AG04450 (cell line): ENCODE measurements at regions not wholly inside any gene's neighbourhood (a gene's known extent, or its start where the extent isn't known, plus 50 kb on each side); places are given as distances from the start of the nearest gene placed in this dataset.

Experiments
- CTCF ChIA-PET: fragments of 300-600, 350-600 bp; formaldehyde crosslinking; extraction: SDS; loops from one replicate; lab custom pipeline; 2022; ENCODE audit warnings: antibody characterized with exemption, inconsistent platforms; lab: Charles Lee
- POLR2A ChIA-PET: fragments of 350-600 bp; formaldehyde crosslinking; extraction: SDS; loops from one replicate; lab custom pipeline; 2021; ENCODE audit warnings: antibody characterized with exemption, inconsistent platforms; lab: Yijun Ruan, JAX
- DNase-seq: peaks from one replicate; pipeline ENCODE4 v3.0.0-alpha.2; 2011; ENCODE audit warnings: low read depth, low spot score
- H3K27ac ChIP-seq: one replicate; pipeline ENCODE4 v1.5.1; 2012; ENCODE audit warnings: low read depth, low read length, control low read depth
- H3K27me3 ChIP-seq: one replicate; pipeline ENCODE4 v1.6.0; 2012; ENCODE audit warnings: low read length; ENCODE audit not compliant: control insufficient read depth, insufficient read depth
- H3K4me3 ChIP-seq: 2 replicates; pipeline ENCODE4 v1.5.1; 2011; ENCODE audit warnings: mild to moderate bottlenecking, low read depth, low read length, control low read depth
- H3K9me3 ChIP-seq: 2 replicates; pipeline ENCODE4 v1.5.1; 2012; ENCODE audit warnings: low read length; ENCODE audit not compliant: control insufficient read depth, insufficient read depth
- TF ChIP-seq, protein P1 (sequence below): IDR thresholded peaks from 2 replicates; pipeline ENCODE4 v1.5.1; 2011; ENCODE audit warnings: low read depth, low read length, control low read depth, inconsistent platforms

DNA sequence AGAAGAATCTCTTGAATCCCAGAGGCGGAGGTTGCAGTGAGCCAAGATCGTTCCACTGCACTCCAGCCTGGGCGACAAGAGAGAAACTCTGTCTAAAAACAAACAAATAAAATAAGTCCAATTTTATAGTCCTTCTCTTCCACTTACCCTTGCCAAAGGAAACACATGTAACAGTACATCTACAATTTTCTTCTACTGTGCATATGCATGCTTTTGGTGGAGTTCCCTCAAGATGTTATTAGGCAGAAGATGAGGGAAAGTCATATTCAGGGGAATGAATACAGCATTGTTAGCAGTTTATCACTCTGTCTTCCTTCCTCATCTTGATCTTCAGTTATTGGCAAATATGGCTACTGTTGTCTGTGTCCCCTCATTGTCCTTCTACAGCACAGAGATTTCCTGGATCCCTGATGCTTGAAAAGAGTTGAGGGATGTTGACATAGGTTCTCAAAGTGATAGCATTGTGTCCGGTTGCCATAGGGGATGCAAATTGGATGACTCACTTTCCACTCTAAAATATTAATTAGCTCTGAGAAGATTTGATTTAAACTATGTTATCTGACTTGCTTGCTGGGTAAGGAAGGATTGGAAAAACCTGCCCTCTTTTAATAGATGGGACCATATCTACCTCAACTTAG, 1173.6 kb downstream of the KCNT2 start:
- H3K4me3 ChIP-seq = no peak overlapping the region
- no peaks in the 10 kb centered on the region for H3K27me3 ChIP-seq
- TF ChIP-seq, protein P1, sequence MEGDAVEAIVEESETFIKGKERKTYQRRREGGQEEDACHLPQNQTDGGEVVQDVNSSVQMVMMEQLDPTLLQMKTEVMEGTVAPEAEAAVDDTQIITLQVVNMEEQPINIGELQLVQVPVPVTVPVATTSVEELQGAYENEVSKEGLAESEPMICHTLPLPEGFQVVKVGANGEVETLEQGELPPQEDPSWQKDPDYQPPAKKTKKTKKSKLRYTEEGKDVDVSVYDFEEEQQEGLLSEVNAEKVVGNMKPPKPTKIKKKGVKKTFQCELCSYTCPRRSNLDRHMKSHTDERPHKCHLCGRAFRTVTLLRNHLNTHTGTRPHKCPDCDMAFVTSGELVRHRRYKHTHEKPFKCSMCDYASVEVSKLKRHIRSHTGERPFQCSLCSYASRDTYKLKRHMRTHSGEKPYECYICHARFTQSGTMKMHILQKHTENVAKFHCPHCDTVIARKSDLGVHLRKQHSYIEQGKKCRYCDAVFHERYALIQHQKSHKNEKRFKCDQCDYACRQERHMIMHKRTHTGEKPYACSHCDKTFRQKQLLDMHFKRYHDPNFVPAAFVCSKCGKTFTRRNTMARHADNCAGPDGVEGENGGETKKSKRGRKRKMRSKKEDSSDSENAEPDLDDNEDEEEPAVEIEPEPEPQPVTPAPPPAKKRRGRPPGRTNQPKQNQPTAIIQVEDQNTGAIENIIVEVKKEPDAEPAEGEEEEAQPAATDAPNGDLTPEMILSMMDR = no peak
- CTCF ChIA-PET = no interaction called here
- no peak overlapping the region for H3K27ac ChIP-seq
- POLR2A ChIA-PET = no interaction called here
- H3K9me3 ChIP-seq = no peaks in the 10 kb centered on the region
- no peak for DNase-seq

DNA sequence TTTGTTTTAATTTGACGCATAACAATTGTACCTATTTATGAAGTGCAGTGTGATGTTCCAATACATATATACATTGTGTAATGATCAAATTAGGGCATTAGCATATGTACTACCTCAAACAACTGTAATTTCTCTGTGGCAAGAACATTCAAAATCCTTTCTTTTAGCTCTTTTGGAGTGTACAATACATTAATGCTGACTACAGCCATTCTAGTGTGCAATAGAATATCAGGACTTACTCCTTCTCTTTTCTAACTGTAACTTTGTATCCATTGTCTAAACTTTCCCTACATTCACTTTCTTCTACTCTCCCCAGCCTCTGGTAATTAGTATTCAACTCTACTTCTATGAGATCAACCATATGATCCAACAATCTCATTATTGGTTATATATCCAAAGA, 1177.4 kb downstream of the KCNT2 start:
- CTCF ChIA-PET = no interaction called here

DNA sequence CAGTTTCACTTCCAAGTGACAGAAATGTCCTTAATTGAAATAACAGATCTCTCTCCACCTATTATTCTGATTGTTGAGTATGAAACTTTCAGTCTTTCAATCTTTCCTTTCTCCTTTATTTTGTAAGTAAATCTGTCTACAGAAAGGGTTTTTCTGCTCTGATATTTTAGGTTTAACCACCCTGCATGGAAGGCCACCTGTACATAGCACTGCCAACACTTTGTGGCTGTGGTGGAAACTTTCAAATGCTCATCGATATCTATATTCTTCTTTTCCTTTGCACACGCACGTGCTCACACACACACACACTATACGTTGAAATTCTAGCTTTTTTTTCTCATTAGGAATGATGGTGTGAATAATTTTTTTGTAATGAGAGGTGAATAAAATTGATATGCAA, 1179.3 kb downstream of the KCNT2 start:
- Histone ChIP-seq H3K9me3 (no peaks in the 10 kb centered on the region), H3K27me3 (no peaks in the 10 kb centered on the region), H3K27ac (no peak overlapping the region), H3K4me3 (no peak overlapping the region)
- CTCF ChIA-PET = no interaction called here
- TF ChIP-seq, protein P1 = no peak
- no peak for DNase-seq
- POLR2A ChIA-PET = no interaction called here

More for the DNA sequence above, 1177.4 kb downstream of the KCNT2 start:
- H3K27ac ChIP-seq = no peak overlapping the region
- H3K27me3 ChIP-seq = no peaks in the 10 kb centered on the region
- no peak overlapping the region for H3K4me3 ChIP-seq
- no peaks in the 10 kb centered on the region for H3K9me3 ChIP-seq
- TF ChIP-seq, protein P1 = no peak
- POLR2A ChIA-PET = no interaction called here
- no peak for DNase-seq

DNA sequence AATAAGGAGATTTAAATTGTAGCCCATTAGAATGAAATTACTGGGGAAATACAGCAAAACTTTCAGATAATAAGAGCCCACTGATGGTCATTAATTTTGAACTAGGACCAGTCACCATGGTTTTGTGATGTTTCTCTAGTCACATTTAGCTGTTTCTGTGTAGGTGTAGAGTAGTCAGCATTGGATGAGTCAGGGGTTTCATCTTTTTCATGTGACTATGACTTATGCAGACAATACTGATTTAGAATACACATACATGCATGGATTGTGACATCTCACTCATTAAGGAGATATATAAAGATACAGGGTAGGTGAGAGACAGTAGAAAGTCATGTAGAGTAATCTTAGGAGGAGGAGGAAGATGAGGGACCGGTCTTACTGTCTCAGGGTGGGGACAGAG, 1192.7 kb downstream of the KCNT2 start:
- POLR2A ChIA-PET = no interaction called here
- CTCF ChIA-PET = no interaction called here
- no peak for DNase-seq
- Histone ChIP-seq H3K27me3 (no peaks in the 10 kb centered on the region), H3K9me3 (no peaks in the 10 kb centered on the region), H3K27ac (no peak overlapping the region), H3K4me3 (no peak overlapping the region)
- TF ChIP-seq, protein P1 = no peak

DNA sequence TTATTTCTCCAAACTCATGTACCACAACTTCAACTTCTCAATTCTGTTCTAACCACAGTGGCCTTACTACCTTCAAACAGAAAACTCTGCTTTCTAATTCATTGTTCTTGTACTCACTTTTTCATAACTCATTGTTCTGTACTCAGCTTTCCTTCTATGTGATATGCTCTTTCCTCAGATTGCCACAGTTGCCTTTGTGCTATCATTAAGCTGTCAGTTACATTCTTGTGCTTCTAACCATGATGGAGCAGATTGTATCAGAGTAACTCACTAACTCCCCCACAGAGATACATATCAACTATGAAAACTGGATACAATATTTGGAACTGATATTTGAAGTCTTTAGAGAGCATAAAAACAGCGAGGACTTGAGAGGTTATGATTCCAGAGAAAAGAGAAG, 1213.7 kb downstream of the KCNT2 start:
- DNase-seq = no peak
- Histone ChIP-seq H3K27me3 (no peaks in the 10 kb centered on the region), H3K27ac (no peak overlapping the region), H3K4me3 (no peak overlapping the region), H3K9me3 (no peaks in the 10 kb centered on the region)
- POLR2A ChIA-PET = no interaction called here
- CTCF ChIA-PET = no interaction called here
- TF ChIP-seq, protein P1 = no peak
